Mucosa of descending colon (tissue), 3 donors: ENCODE measurements at regions not wholly inside any gene's neighbourhood (a gene's known extent, or its start where the extent isn't known, plus 50 kb on each side); places are given as distances from the start of the nearest gene placed in this dataset.

Experiments
- ATAC-seq: fragments of 200-7000 bp; cut with Tn5 transposase; one replicate; pipeline ENCODE4 v1.9.1; 2020; ENCODE audit warnings: mild to moderate bottlenecking, moderate library complexity
- DNase-seq, 3 donors: peaks; one replicate each; pipeline ENCODE4 v3.0.0-alpha.2; 2020
- H3K36me3 ChIP-seq: fragments of 200-600 bp; one replicate; pipeline ENCODE4 v1.8.0; 2021; ENCODE audit warnings: low read depth, mild to moderate bottlenecking
- H3K4me1 ChIP-seq: fragments of 200-600 bp; one replicate; pipeline ENCODE4 v1.8.0; 2021; ENCODE audit warnings: low read depth, mild to moderate bottlenecking
- H3K4me3 ChIP-seq: fragments of 200-600 bp; one replicate; pipeline ENCODE4 v1.8.0; 2021; ENCODE audit warnings: mild to moderate bottlenecking
- H3K9me3 ChIP-seq: fragments of 200-600 bp; one replicate; pipeline ENCODE4 v1.8.0; 2021; ENCODE audit warnings: mild to moderate bottlenecking
- intact Hi-C, 2 donors: fragments of 100-400 bp; cut with DNase I in 1 of 2; cut with micrococcal nuclease in 1 of 2; formaldehyde crosslinking; loops; one replicate each; pipeline versions ENCODE4 v1.11.0 to v1.11.1; 2022; cut with DNase I, micrococcal nuclease
- TF ChIP-seq, protein P1 (sequence below): fragments of 200-600 bp; IDR thresholded peaks from one replicate; pipeline ENCODE4 v1.8.0; 2022; ENCODE audit warnings: antibody characterized with exemption, mild to moderate bottlenecking
- donor health status: DM: no; HTN: no; CAD: no; lungs with moderate emphysema.
- donor health status: DM: no; HTN: no; CAD: no.
- donor health status: DM: no; HTN: yes; CAD: no.

DNA sequence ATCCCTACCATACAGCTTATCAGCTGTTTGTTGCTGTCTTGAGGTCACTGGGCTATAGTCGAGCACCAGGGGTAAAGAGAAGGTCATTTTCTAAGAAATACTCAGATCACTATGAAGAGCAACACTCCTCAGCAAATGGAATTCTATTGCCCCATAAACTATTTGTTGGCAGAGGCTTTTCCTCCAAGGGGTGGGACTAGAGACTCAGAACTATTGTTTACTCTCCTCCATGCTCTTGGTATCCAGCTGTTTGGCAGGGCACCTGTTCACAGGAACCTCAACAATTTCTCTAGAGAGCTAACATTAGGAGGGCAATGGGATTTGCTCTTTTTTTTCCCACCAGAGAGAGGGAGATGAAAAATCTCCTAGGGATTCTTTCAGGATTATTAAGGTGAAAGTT lies 249.1 kb upstream of the SPRED2 start:
- Histone ChIP-seq H3K36me3 (no peaks in the 10 kb centered on the region), H3K9me3 (no peaks in the 10 kb centered on the region), H3K4me3 (no peak overlapping the region), H3K4me1 (no peaks in the 10 kb centered on the region)
- TF ChIP-seq, protein P1, sequence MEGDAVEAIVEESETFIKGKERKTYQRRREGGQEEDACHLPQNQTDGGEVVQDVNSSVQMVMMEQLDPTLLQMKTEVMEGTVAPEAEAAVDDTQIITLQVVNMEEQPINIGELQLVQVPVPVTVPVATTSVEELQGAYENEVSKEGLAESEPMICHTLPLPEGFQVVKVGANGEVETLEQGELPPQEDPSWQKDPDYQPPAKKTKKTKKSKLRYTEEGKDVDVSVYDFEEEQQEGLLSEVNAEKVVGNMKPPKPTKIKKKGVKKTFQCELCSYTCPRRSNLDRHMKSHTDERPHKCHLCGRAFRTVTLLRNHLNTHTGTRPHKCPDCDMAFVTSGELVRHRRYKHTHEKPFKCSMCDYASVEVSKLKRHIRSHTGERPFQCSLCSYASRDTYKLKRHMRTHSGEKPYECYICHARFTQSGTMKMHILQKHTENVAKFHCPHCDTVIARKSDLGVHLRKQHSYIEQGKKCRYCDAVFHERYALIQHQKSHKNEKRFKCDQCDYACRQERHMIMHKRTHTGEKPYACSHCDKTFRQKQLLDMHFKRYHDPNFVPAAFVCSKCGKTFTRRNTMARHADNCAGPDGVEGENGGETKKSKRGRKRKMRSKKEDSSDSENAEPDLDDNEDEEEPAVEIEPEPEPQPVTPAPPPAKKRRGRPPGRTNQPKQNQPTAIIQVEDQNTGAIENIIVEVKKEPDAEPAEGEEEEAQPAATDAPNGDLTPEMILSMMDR: no peak
- DNase-seq (peak in 1 of 3 donors; percentile 16), ATAC-seq (peak; percentile 62)
- intact Hi-C loops: no loop called here

DNA sequence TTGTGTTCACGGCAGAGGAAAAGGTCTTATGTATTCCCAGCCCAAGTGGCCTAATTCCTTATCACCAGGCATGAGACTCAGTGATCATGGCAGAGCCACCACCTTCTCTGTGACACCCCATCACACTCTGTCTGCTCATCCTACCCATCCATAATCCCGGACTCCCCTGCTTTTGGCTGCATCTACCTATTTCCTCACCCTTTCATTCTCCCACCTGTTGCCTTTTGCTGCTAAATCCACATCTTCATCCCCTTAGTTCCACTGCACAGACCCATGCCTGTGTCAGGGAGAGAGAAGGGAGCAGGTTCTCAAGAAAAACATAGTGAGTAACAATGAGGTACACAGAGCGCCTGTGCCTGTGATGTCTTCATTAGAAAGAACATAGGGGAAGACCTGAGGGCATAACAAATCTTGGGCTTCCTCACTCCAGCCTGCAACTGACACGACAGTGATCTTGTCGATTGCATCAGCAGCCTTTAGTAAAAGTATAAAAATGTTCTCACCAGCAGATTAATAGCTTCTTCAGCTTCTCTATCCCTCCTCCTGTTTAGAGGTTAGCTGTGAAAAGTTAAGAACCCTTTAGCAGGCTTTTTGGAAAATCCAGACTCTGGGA lies 246.5 kb upstream of the SPRED2 start:
- Histone ChIP-seq H3K4me3 (no peak overlapping the region), H3K4me1 (no peaks in the 10 kb centered on the region), H3K36me3 (no peaks in the 10 kb centered on the region), H3K9me3 (peaks cover 4% of the 10 kb centered on the region)
- ATAC-seq: no peak
- no peak for DNase-seq
- intact Hi-C loops: no loop called here
- TF ChIP-seq, protein P1: no peak

DNA sequence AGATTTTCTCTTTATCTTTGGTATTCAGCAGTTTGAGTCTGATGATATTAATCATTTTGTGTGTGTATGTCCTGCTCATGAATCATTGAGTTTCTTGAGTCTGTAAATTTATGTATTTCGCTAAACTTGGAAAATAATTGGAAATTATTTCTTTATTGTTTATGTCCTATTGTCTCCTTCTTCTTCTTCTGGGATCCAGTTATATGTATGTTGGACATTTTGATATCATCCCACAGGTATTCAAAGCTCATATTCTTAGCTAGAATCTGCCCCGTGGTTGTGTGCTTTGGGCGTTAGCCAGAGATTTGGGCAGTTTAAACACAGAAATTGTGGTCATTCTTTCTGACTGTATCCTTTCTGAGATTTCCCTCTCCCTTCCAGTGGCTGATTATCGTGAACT lies 243.0 kb upstream of the SPRED2 start:
- intact Hi-C loops: no loop called here
- no peaks in the 10 kb centered on the region for H3K36me3 ChIP-seq
- TF ChIP-seq, protein P1: no peak
- ATAC-seq: no peak
- H3K9me3 ChIP-seq: peaks cover 4% of the 10 kb centered on the region
- no peak overlapping the region for H3K4me3 ChIP-seq
- DNase-seq: no peak
- H3K4me1 ChIP-seq: no peaks in the 10 kb centered on the region

DNA sequence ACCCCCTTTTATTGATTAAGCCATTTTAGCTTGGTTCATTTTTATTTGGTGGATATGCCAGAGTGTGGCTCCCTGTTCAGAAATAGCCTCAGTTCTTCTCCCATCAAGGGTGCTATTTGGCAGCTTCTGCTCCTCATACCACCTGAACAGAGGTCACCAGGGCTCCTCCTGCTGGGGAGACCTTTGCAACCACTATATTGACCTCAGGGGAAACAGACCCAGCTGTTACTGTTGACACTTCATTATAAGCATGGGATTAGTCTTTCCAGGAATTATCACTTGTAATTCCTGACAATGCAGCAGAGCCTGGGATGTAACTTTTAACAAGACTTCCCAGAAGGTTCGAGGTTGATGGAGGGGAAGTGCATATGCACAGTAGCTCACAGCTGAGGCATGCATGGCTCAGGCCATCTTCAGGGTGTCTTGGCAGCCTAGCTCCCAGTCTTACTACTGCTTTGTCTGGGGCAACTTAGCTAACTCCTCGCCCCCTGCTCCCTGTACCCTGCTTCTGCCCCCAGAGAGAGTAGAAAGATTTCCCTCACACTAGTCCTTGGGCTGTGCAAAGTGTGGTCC lies 239.4 kb upstream of the SPRED2 start:
- no peaks in the 10 kb centered on the region for H3K36me3 ChIP-seq
- TF ChIP-seq, protein P1: no peak
- intact Hi-C loops: no loop called here

DNA sequence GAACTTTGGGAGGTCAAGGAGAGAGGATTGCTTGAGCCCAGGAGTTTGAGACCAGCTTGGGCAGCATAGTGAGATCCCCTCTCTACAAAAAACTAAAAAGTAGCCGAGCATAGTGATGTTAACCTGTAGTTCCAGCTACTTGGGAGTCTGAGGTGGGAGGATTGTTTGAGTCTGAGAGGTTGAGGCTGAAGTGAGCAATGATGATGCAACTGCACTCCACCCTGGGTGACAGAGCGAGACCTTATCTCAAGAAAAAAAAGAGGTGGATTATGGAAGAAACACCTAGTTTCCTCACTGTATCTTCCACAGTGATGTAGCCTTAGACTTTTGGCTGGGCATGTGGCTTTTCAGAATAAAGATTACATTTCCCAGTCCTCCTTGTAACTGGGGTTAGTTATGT lies 237.2 kb upstream of the SPRED2 start:
- intact Hi-C loops: no loop called here
- TF ChIP-seq, protein P1: no peak
- no peaks in the 10 kb centered on the region for H3K36me3 ChIP-seq
- H3K4me1 ChIP-seq: no peaks in the 10 kb centered on the region
- no peak for DNase-seq
- H3K9me3 ChIP-seq: no peaks in the 10 kb centered on the region
- no peak for ATAC-seq
- H3K4me3 ChIP-seq: no peak overlapping the region

More for the DNA sequence above, 239.4 kb upstream of the SPRED2 start:
- H3K4me3 ChIP-seq: no peak overlapping the region
- DNase-seq (no peak), ATAC-seq (no peak)
- no peaks in the 10 kb centered on the region for H3K4me1 ChIP-seq
- H3K9me3 ChIP-seq: peaks cover 4% of the 10 kb centered on the region
